Ramos (cell line): ENCODE measurements at regions not wholly inside any gene's neighbourhood (a gene's known extent, or its start where the extent isn't known, plus 50 kb on each side); places are given as distances from the start of the nearest gene placed in this dataset.

Source experiments
- in situ Hi-C: fragments of 300-500 bp; cut with MboI; formaldehyde crosslinking; loops from one replicate; pipeline ENCODE4 v1.14.3; 2022; ENCODE audit warnings: low sequenced_read_pairs; ENCODE audit not compliant: unreplicated experiment

- in situ Hi-C loops = no loop called here
Observed at GRCh38 chr18:43692099-43692690, 414.9 kb upstream of the SYT4 start.

- in situ Hi-C loops = no loop called here
Observed at GRCh38 chr18:43702399-43702798, 425.1 kb upstream of the SYT4 start.

GRCh38 chr18:43703050-43703449 lies 425.8 kb upstream of the SYT4 start:
- in situ Hi-C loops = no loop called here

- in situ Hi-C loops = no loop called here
Observed at GRCh38 chr18:43705850-43706249, 428.6 kb upstream of the SYT4 start.

GRCh38 chr18:43710135-43710534 lies 432.8 kb upstream of the SYT4 start:
- in situ Hi-C loops = no loop called here

GRCh38 chr18:43714343-43715010 lies 437.2 kb upstream of the SYT4 start:
- in situ Hi-C loops = no loop called here

- in situ Hi-C loops = no loop called here
Observed at GRCh38 chr18:43719267-43719795, 442.0 kb upstream of the SYT4 start.

- in situ Hi-C loops = no loop called here
Observed at GRCh38 chr18:43720041-43720440, 442.8 kb upstream of the SYT4 start.

- in situ Hi-C loops = no loop called here
Observed at GRCh38 chr18:43735570-43735969, 458.3 kb upstream of the SYT4 start.

GRCh38 chr18:43744960-43745745 lies 467.9 kb upstream of the SYT4 start:
- in situ Hi-C loops = no loop called here

- in situ Hi-C loops = no loop called here
Observed at GRCh38 chr18:43751203-43751602, 473.9 kb upstream of the SYT4 start.

- in situ Hi-C loops = no loop called here
Observed at GRCh38 chr18:43751835-43752234, 474.5 kb upstream of the SYT4 start.

- in situ Hi-C loops = no loop called here
Observed at GRCh38 chr18:43757273-43757672, 480.0 kb upstream of the SYT4 start.

- in situ Hi-C loops = no loop called here
Observed at GRCh38 chr18:43758734-43759133, 481.4 kb upstream of the SYT4 start.

- in situ Hi-C loops = no loop called here
Observed at GRCh38 chr18:43760010-43760409, 482.7 kb upstream of the SYT4 start.

GRCh38 chr18:43772907-43773306 lies 495.6 kb upstream of the SYT4 start:
- in situ Hi-C loops = no loop called here

GRCh38 chr18:43774497-43774896 lies 497.2 kb upstream of the SYT4 start:
- in situ Hi-C loops = no loop called here

- in situ Hi-C loops = no loop called here
Observed at GRCh38 chr18:43775591-43775990, 498.3 kb upstream of the SYT4 start.

- in situ Hi-C loops = no loop called here
Observed at GRCh38 chr18:43776997-43777396, 499.7 kb upstream of the SYT4 start.

GRCh38 chr18:43777636-43778304 lies 500.5 kb upstream of the SYT4 start:
- in situ Hi-C loops = no loop called here
